SK-N-SH (cell line): ENCODE measurements at regions not wholly inside any gene's neighbourhood (a gene's known extent, or its start where the extent isn't known, plus 50 kb on each side); places are given as distances from the start of the nearest gene placed in this dataset.

ENCODE experiments used
- CTCF ChIA-PET: fragments of 300-600, 350-600 bp; formaldehyde crosslinking; extraction: SDS; loops from one replicate; lab custom pipeline; 2021; lab: Yijun Ruan, JAX
- POLR2A ChIA-PET: fragments of 350-600 bp; sonication (Branson Sonifier 250); formaldehyde crosslinking; extraction: SDS; loops from one replicate; lab custom pipeline; 2020; ENCODE audit warnings: antibody characterized with exemption, inconsistent platforms; lab: Yijun Ruan, JAX
- DNase-seq: peaks from one replicate; pipeline ENCODE4 v3.0.0; 2012
- H2AFZ ChIP-seq: fragments of 200-600 bp; sonication (generic); 2 replicates; pipeline ENCODE4 v1.8.1; 2016; ENCODE audit warnings: antibody characterized with exemption, mild to moderate bottlenecking, low read depth
- H3F3A ChIP-seq: fragments of 200-600 bp; sonication (generic); replicated peaks from 2 replicates; pipeline ENCODE3; 2016; ENCODE audit warnings: antibody characterized with exemption, mild to moderate bottlenecking; ENCODE audit not compliant: insufficient read depth
- H3K27ac ChIP-seq, 2 experiments: fragments of 200-500 bp in 1 of 2; fragments of 200-600 bp in 1 of 2; sonication (Bioruptor generic) in 1 of 2; sonication (generic), shearing (Covaris generic) in 1 of 2; 2 replicates each; pipeline versions ENCODE4 v1.5.1 to v1.6.1; 2014 to 2016; ENCODE audit warnings: low read depth in 2 of 2, inconsistent platforms in 1 of 2, low read length in 1 of 2, mild to moderate bottlenecking in 1 of 2, mixed read lengths in 1 of 2
- H3K27me3 ChIP-seq: fragments of 200-600 bp; sonication (generic), shearing (Covaris generic); 2 replicates; pipeline ENCODE4 v1.6.1; 2016; ENCODE audit warnings: mixed run types; ENCODE audit not compliant: insufficient read depth
- H3K36me3 ChIP-seq, 2 experiments: fragments of 200-500 bp in 1 of 2; fragments of 200-600 bp in 1 of 2; sonication (Bioruptor generic) in 1 of 2; sonication (generic) in 1 of 2; replicated peaks in 1 of 2; 2 replicates each; pipeline versions ENCODE3 to v1.5.1; 2014 to 2016; ENCODE audit warnings: low read length in 1 of 2, mild to moderate bottlenecking in 1 of 2; ENCODE audit not compliant: insufficient read depth in 2 of 2, control insufficient read depth in 1 of 2
- H3K4me1 ChIP-seq, 2 experiments: fragments of 200-500 bp in 1 of 2; fragments of 200-600 bp in 1 of 2; sonication (Bioruptor generic) in 1 of 2; sonication (generic), shearing (Covaris generic) in 1 of 2; 2 replicates each; pipeline versions ENCODE4 v1.5.1 to v1.6.1; 2014 to 2016; ENCODE audit warnings: low read depth in 1 of 2, low read length in 1 of 2, mixed run types in 1 of 2; ENCODE audit not compliant: insufficient read depth in 2 of 2, control insufficient read depth in 1 of 2
- H3K4me2 ChIP-seq: fragments of 200-600 bp; sonication (generic), shearing (Covaris generic); 2 replicates; pipeline ENCODE4 v1.6.1; 2017; ENCODE audit warnings: mixed run types
- H3K4me3 ChIP-seq, 2 experiments: fragments of 200-500 bp in 1 of 2; fragments of 200-600 bp in 1 of 2; sonication (Bioruptor generic) in 1 of 2; sonication (generic), shearing (Covaris generic) in 1 of 2; 2 replicates each; pipeline versions ENCODE4 v1.5.1 to v1.8.1; 2014 to 2016; ENCODE audit warnings: low read depth in 2 of 2, inconsistent platforms in 1 of 2, low read length in 1 of 2, mild to moderate bottlenecking in 1 of 2, mixed read lengths in 1 of 2, moderate library complexity in 1 of 2
- H3K79me2 ChIP-seq: fragments of 200-600 bp; sonication (generic); 2 replicates; pipeline ENCODE4 v1.8.1; 2017; ENCODE audit warnings: mild to moderate bottlenecking; ENCODE audit not compliant: insufficient read depth
- H3K9ac ChIP-seq: fragments of 200-600 bp; sonication (generic); 2 replicates; pipeline ENCODE4 v1.6.1; 2017; ENCODE audit warnings: mixed run types
- H3K9me2 ChIP-seq: fragments of 200-600 bp; sonication (generic); 2 replicates; pipeline ENCODE4 v1.6.1; 2017; ENCODE audit warnings: mixed run types
- H3K9me3 ChIP-seq: fragments of 200-600 bp; sonication (generic); 2 replicates; pipeline ENCODE4 v1.6.1; 2017; ENCODE audit warnings: mixed run types, mild to moderate bottlenecking, moderate library complexity
- H4K20me1 ChIP-seq: fragments of 200-600 bp; sonication (generic); 2 replicates; pipeline ENCODE4 v1.6.1; 2017; ENCODE audit warnings: mild to moderate bottlenecking, mixed run types; ENCODE audit not compliant: insufficient read depth
- CHD2 ChIP-seq: fragments of 150-350 bp; IDR thresholded peaks from 2 replicates; pipeline ENCODE4 v1.6.1; 2018; ENCODE audit warnings: low read length; ENCODE audit not compliant: partially characterized antibody
- EP300 ChIP-seq, 2 experiments: IDR thresholded peaks; 2 replicates each; pipeline versions ENCODE4 v1.4.0 to v1.6.1; 2012; ENCODE audit warnings: borderline replicate concordance in 1 of 2, low read depth in 1 of 2, low read length in 1 of 2
- FOSL2 ChIP-seq: IDR thresholded peaks from 2 replicates; pipeline ENCODE4 v1.4.0; 2012; ENCODE audit warnings: low read depth, mild to moderate bottlenecking, moderate library complexity, borderline replicate concordance
- FOXJ3 ChIP-seq: sonication (generic); formaldehyde crosslinking; IDR thresholded peaks from 2 replicates; pipeline ENCODE4 v1.5.1; 2020; ENCODE audit warnings: mild to moderate bottlenecking, missing genetic modification reagents
- GABPA ChIP-seq: IDR thresholded peaks from 2 replicates; pipeline ENCODE4 v1.4.0; 2012; ENCODE audit warnings: low read depth, mild to moderate bottlenecking
- GATA2 ChIP-seq: sonication (generic); formaldehyde crosslinking; IDR thresholded peaks from 2 replicates; pipeline ENCODE4 v1.5.0; 2020; ENCODE audit warnings: mild to moderate bottlenecking, missing genetic modification reagents
- MEF2A ChIP-seq: IDR thresholded peaks from 2 replicates; pipeline ENCODE4 v1.4.0; 2012; ENCODE audit warnings: low read depth, borderline replicate concordance
- NRF1 ChIP-seq: IDR thresholded peaks from 2 replicates; pipeline ENCODE4 v1.6.1; 2012; ENCODE audit warnings: low read depth, mild to moderate bottlenecking, low read length
- POLR2AphosphoS5 ChIP-seq: IDR thresholded peaks from 2 replicates; pipeline ENCODE4 v1.6.1; 2012; ENCODE audit warnings: low read depth, low read length
- RXRA ChIP-seq: IDR thresholded peaks from 2 replicates; pipeline ENCODE4 v1.4.0; 2012; ENCODE audit warnings: low read depth, mild to moderate bottlenecking, borderline replicate concordance
- SIN3A ChIP-seq: IDR thresholded peaks from 2 replicates; pipeline ENCODE4 v1.6.1; 2012; ENCODE audit warnings: low read depth, mild to moderate bottlenecking, low read length, moderate library complexity, borderline replicate concordance
- SMC3 ChIP-seq: IDR thresholded peaks from 2 replicates; pipeline ENCODE4 v1.6.1; 2012; ENCODE audit warnings: low read depth, low read length, improper control_type of control experiment
- TAF1 ChIP-seq: IDR thresholded peaks from 2 replicates; pipeline ENCODE4 v1.6.1; 2012; ENCODE audit warnings: low read depth, mild to moderate bottlenecking, low read length, moderate library complexity, borderline replicate concordance
- TCF12 ChIP-seq: IDR thresholded peaks from 2 replicates; pipeline ENCODE4 v1.4.0; 2012
- TEAD4 ChIP-seq: IDR thresholded peaks from 2 replicates; pipeline ENCODE4 v1.4.0; 2012; ENCODE audit warnings: mild to moderate bottlenecking, borderline replicate concordance; ENCODE audit not compliant: insufficient read depth
- WGBS: methylation state at CpG from one replicate; pipeline ENCODE4 v1.1.6; 2017; ENCODE audit warnings: low lambda C conversion rate; 5-methylcytosine and 5-hydroxymethylcytosine counted together
- TF ChIP-seq, protein P1 (sequence below): fragments of 150-350 bp; IDR thresholded peaks from 2 replicates; pipeline ENCODE4 v1.6.1; 2016; ENCODE audit warnings: mild to moderate bottlenecking, low read depth, low read length
- TF ChIP-seq, protein P2 (sequence below): fragments of 150-350 bp; IDR thresholded peaks from 2 replicates; pipeline ENCODE4 v1.6.1; 2017; ENCODE audit warnings: antibody characterized with exemption, low read length, low read depth, borderline replicate concordance
- TF ChIP-seq, protein P3 (sequence below): IDR thresholded peaks from 2 replicates; pipeline ENCODE4 v1.4.0; 2012; ENCODE audit warnings: low read depth
- TF ChIP-seq, protein P4 (sequence below): IDR thresholded peaks from 2 replicates; pipeline ENCODE4; 2012
- TF ChIP-seq, protein P5 (sequence below): IDR thresholded peaks from 2 replicates; pipeline ENCODE4 v1.4.0; 2012; ENCODE audit warnings: low read depth, borderline replicate concordance

DNA sequence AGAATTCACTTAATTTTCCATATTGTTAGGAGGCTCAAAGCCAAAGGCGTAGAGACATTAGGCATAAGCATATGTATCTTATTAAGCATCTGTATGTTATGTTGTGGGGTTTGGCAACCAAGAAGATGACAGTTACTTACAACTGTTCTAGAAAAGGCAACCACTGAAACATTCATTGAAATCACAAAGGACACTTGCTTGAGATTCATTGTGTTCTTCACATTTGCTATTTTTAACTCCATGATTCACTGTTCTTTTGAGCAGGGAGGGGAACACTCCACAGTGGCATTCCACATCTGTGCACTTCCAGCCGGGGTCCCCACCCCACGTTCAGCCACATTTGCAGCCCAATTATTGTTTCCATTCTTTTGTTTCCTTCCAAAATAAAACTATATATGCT lies 107.1 kb downstream of the PALM2AKAP2 start:
- H3K4me3 ChIP-seq: no peak overlapping the region
- peaks cover 38% of the 10 kb centered on the region for H3K79me2 ChIP-seq
- H3K27me3 ChIP-seq: no peaks in the 10 kb centered on the region
- H3K4me2 ChIP-seq: peak overlapping the region; percentile 32; the same call in 1 of the 2 replicates
- peaks cover 10% of the 10 kb centered on the region for H4K20me1 ChIP-seq
- ChIA-PET CTCF (interaction anchor here (1.0 to 2.4 kb wide), 4 partner anchors 13 to 266 kb away, joined by 3 to 11 read pairs (median 5); no protein-coding TSS in a partner anchor), POLR2A (no interaction called here)
- no peak for DNase-seq
- H2AFZ ChIP-seq: no peak overlapping the region
- H3K9me3 ChIP-seq: no peaks in the 10 kb centered on the region
- peaks cover 0 to 19% of the 10 kb centered on the region in 2 experiments for H3K36me3 ChIP-seq
- WGBS: 43% methylated on average over 3 of the region's 3 CpGs
- H3K4me1 ChIP-seq: peaks cover 0 to 10% of the 10 kb centered on the region in 2 experiments; a peak in 1 of 4 replicates
- H3K27ac ChIP-seq: peak overlapping the region in 1 of 2 experiments; percentile 79; a peak in 2 of 4 replicates
- H3K9ac ChIP-seq: peak overlapping the region; percentile 20; the same call in 1 of the 2 replicates
- no peaks in the 10 kb centered on the region for H3K9me2 ChIP-seq
- H3F3A ChIP-seq: peaks cover 22% of the 10 kb centered on the region
- no peak for TF ChIP-seq POLR2AphosphoS5
- no peak for TF ChIP-seq CHD2
- TF ChIP-seq NRF1: no peak
- TF ChIP-seq TEAD4: no peak
- TF ChIP-seq MEF2A: peak; percentile 90
- TF ChIP-seq, protein P1, sequence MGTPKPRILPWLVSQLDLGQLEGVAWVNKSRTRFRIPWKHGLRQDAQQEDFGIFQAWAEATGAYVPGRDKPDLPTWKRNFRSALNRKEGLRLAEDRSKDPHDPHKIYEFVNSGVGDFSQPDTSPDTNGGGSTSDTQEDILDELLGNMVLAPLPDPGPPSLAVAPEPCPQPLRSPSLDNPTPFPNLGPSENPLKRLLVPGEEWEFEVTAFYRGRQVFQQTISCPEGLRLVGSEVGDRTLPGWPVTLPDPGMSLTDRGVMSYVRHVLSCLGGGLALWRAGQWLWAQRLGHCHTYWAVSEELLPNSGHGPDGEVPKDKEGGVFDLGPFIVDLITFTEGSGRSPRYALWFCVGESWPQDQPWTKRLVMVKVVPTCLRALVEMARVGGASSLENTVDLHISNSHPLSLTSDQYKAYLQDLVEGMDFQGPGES: no peak
- TF ChIP-seq TAF1: no peak
- peak; percentile 66 for TF ChIP-seq TCF12
- TF ChIP-seq FOSL2: peak; percentile 25; the same call in 1 of the 2 replicates
- TF ChIP-seq EP300 (IDR thresholded peaks at IDR 0.05; ENCODE audit: borderline replicate concordance in 1 of 2, low read depth in 1 of 2, low read length in 1 of 2): peak in 1 of 2 experiments; percentile 19; a peak in 1 of 4 replicates
- TF ChIP-seq RXRA: no peak
- TF ChIP-seq, all 33 proteins: peak for 4

DNA sequence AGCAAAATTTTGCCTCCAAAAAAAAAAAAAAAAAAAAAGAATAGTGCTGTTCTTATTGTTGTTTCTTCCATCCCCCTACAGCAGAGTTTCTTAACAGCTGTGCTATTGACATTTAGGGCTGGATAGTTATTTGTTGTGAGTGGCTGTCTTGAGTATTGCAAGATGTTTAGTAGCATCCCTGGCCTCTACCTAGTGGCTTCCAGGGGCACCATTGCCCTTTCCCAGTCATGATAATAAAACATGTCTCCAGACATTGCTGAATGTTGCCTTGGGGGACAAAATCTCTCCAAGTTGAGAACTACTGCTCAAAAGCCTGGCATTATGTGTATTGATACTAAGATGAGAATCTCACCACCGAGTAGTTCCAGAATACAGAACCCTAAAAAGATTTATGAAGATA lies 108.7 kb downstream of the PALM2AKAP2 start:
- no peaks in the 10 kb centered on the region for H3K9me3 ChIP-seq
- peaks cover 10% of the 10 kb centered on the region for H4K20me1 ChIP-seq
- ChIA-PET POLR2A (no interaction called here), CTCF (interaction anchor here (1.4 to 1.7 kb wide), 3 partner anchors 11 to 68 kb away, joined by 3 to 7 read pairs (median 6); no protein-coding TSS in a partner anchor)
- peaks cover 0 to 3% of the 10 kb centered on the region in 2 experiments for H3K36me3 ChIP-seq
- no peaks in the 10 kb centered on the region for H3K9me2 ChIP-seq
- no peak overlapping the region for H3K4me2 ChIP-seq
- no peak for DNase-seq
- H3K4me3 ChIP-seq: no peak overlapping the region
- H3K79me2 ChIP-seq: peaks cover 32% of the 10 kb centered on the region
- no peak overlapping the region for H3K27ac ChIP-seq
- no peaks in the 10 kb centered on the region for H3K27me3 ChIP-seq
- H2AFZ ChIP-seq: no peak overlapping the region
- peaks cover 0 to 10% of the 10 kb centered on the region in 2 experiments; a peak in 1 of 4 replicates for H3K4me1 ChIP-seq
- WGBS: 47% methylated on average over 1 of the region's 1 CpG
- peaks cover 22% of the 10 kb centered on the region for H3F3A ChIP-seq
- no peak overlapping the region for H3K9ac ChIP-seq
- no peak for TF ChIP-seq SIN3A
- TF ChIP-seq NRF1: no peak
- no peak for TF ChIP-seq SMC3
- TF ChIP-seq, protein P2, sequence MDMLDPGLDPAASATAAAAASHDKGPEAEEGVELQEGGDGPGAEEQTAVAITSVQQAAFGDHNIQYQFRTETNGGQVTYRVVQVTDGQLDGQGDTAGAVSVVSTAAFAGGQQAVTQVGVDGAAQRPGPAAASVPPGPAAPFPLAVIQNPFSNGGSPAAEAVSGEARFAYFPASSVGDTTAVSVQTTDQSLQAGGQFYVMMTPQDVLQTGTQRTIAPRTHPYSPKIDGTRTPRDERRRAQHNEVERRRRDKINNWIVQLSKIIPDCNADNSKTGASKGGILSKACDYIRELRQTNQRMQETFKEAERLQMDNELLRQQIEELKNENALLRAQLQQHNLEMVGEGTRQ: no peak
- TF ChIP-seq GATA2 (CRISPR knock-in tag): no peak
- no peak for TF ChIP-seq TAF1
- TF ChIP-seq, protein P3, sequence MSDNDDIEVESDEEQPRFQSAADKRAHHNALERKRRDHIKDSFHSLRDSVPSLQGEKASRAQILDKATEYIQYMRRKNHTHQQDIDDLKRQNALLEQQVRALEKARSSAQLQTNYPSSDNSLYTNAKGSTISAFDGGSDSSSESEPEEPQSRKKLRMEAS: no peak
- TF ChIP-seq GABPA: no peak
- TF ChIP-seq, protein P1: no peak
- no peak for TF ChIP-seq FOXJ3
- TF ChIP-seq, protein P4, sequence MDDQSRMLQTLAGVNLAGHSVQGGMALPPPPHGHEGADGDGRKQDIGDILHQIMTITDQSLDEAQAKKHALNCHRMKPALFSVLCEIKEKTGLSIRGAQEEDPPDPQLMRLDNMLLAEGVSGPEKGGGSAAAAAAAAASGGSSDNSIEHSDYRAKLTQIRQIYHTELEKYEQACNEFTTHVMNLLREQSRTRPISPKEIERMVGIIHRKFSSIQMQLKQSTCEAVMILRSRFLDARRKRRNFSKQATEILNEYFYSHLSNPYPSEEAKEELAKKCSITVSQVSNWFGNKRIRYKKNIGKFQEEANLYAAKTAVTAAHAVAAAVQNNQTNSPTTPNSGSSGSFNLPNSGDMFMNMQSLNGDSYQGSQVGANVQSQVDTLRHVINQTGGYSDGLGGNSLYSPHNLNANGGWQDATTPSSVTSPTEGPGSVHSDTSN: no peak
- TF ChIP-seq, protein P5, sequence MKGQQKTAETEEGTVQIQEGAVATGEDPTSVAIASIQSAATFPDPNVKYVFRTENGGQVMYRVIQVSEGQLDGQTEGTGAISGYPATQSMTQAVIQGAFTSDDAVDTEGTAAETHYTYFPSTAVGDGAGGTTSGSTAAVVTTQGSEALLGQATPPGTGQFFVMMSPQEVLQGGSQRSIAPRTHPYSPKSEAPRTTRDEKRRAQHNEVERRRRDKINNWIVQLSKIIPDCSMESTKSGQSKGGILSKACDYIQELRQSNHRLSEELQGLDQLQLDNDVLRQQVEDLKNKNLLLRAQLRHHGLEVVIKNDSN: no peak
